Keratinocyte (primary cell): ENCODE measurements at regions not wholly inside any gene's neighbourhood (a gene's known extent, or its start where the extent isn't known, plus 50 kb on each side); places are given as distances from the start of the nearest gene placed in this dataset.

Experiments used
- DNase-seq: peaks from one replicate; pipeline ENCODE4 v3.0.0-alpha.2; 2011; ENCODE audit warnings: low read depth, missing footprints, low spot score
- FAIRE-seq: peaks from 2 replicates; lab custom pipeline; 2011; peaks lifted over from hg19 to GRCh38; lab: Jason Lieb, UNC
- H2AFZ ChIP-seq: 2 replicates; pipeline ENCODE4 v1.6.0; 2012; ENCODE audit warnings: low read length, control low read depth, inconsistent platforms; ENCODE audit not compliant: control insufficient read depth
- H3K27ac ChIP-seq: 2 replicates; pipeline ENCODE4 v1.5.1; 2011; ENCODE audit warnings: low read length; ENCODE audit not compliant: control insufficient read depth, insufficient read depth
- H3K27me3 ChIP-seq: 3 replicates; pipeline ENCODE4 v1.6.0; 2011; ENCODE audit warnings: low read length; ENCODE audit not compliant: control insufficient read depth, insufficient read depth; ENCODE audit errors: extremely low read depth
- H3K36me3 ChIP-seq, 2 experiments: 2 replicates in 1 of 2; 3 replicates in 1 of 2; pipeline ENCODE4 v1.5.1; 2011; ENCODE audit warnings: low read length in 2 of 2, mild to moderate bottlenecking in 1 of 2; ENCODE audit not compliant: control insufficient read depth in 2 of 2, insufficient read depth in 2 of 2; ENCODE audit errors: extremely low read depth in 1 of 2
- H3K4me1 ChIP-seq: 3 replicates; pipeline ENCODE4 v1.5.1; 2011; ENCODE audit warnings: low read length; ENCODE audit not compliant: control insufficient read depth, insufficient read depth; ENCODE audit errors: extremely low read depth
- H3K4me2 ChIP-seq: 3 replicates; pipeline ENCODE4 v1.6.0; 2011; ENCODE audit warnings: low read depth, low read length; ENCODE audit not compliant: control insufficient read depth, insufficient read depth; ENCODE audit errors: extremely low read depth
- H3K4me3 ChIP-seq, 3 experiments: fragments of 200-600 bp in 1 of 3; sonication (generic) in 1 of 3; 2 replicates in 2 of 3; 3 replicates in 1 of 3; pipeline ENCODE4 v1.5.1; 2011 to 2016; ENCODE audit warnings: low read length in 3 of 3, mild to moderate bottlenecking in 3 of 3, control low read depth in 2 of 3, inconsistent platforms in 1 of 3, low read depth in 1 of 3, mixed read lengths in 1 of 3, mixed run types in 1 of 3, moderate library complexity in 1 of 3; ENCODE audit not compliant: control insufficient read depth in 2 of 3, insufficient read depth in 2 of 3; ENCODE audit errors: extremely low read depth in 1 of 3
- H3K79me2 ChIP-seq: 2 replicates; pipeline ENCODE4 v1.6.0; 2012; ENCODE audit warnings: low read length; ENCODE audit not compliant: control insufficient read depth, insufficient read depth
- H3K9ac ChIP-seq: 3 replicates; pipeline ENCODE4 v1.6.0; 2011; ENCODE audit warnings: low read length; ENCODE audit not compliant: control insufficient read depth, insufficient read depth; ENCODE audit errors: extremely low read depth
- H3K9me1 ChIP-seq: 3 replicates; pipeline ENCODE4 v1.6.0; 2011; ENCODE audit warnings: low read length; ENCODE audit not compliant: control insufficient read depth, insufficient read depth; ENCODE audit errors: extremely low read depth
- H3K9me3 ChIP-seq: 2 replicates; pipeline ENCODE4 v1.5.1; 2012; ENCODE audit warnings: low read depth, low read length; ENCODE audit not compliant: control insufficient read depth
- H4K20me1 ChIP-seq: 3 replicates; pipeline ENCODE4 v1.6.0; 2011; ENCODE audit warnings: low read length; ENCODE audit not compliant: control insufficient read depth, insufficient read depth; ENCODE audit errors: extremely low read depth
- EZH2 ChIP-seq: IDR thresholded peaks from one replicate; pipeline ENCODE4 v1.6.1; 2012; ENCODE audit warnings: inconsistent platforms, mild to moderate bottlenecking, low read length, moderate library complexity
- dilution Hi-C: fragments of 300-500 bp; cut with MboI; formaldehyde crosslinking; loops from one replicate; pipeline ENCODE4 v1.7.0; 2020; ENCODE audit warnings: low sequenced_read_pairs; ENCODE audit not compliant: extremely low pct_ligation_motif_present
- TF ChIP-seq, protein P1 (sequence below), 3 experiments: IDR thresholded peaks in 1 of 3; conservative IDR thresholded peaks in 1 of 3; optimal IDR thresholded peaks in 1 of 3; 2 replicates in 2 of 3; 3 replicates in 1 of 3; pipeline versions ENCODE3 to v1.5.1; 2011; ENCODE audit warnings: low read length in 3 of 3, mild to moderate bottlenecking in 3 of 3, moderate library complexity in 2 of 3, control low read depth in 1 of 3, inconsistent platforms in 1 of 3; ENCODE audit not compliant: insufficient read depth in 2 of 3; ENCODE audit errors: extremely low read depth in 1 of 3

DNA sequence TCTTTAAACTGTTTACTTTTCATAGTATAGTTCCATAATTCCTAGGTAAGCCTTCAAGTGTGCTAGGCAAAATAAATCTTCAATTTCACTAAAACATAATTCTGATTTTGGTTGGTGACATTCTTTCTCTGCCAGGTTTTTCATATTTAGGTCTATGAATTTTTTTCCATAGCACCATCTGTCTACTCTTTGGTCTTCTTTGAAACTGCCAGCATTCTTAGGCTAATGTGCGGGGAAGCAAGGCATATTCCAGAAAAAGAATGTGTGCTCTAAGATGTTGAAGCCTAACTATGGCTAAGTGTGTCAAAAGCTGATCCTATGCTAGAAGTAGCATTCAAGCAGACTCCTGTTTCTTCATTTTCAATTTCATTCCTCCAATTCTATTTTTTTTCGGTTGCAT, 213.9 kb upstream of the C11orf87 start:
- Histone ChIP-seq H3K9me1 (no peaks in the 10 kb centered on the region), H3K36me3 (no peaks in the 10 kb centered on the region), H3K27me3 (no peaks in the 10 kb centered on the region), H3K79me2 (no peaks in the 10 kb centered on the region), H3K27ac (no peak overlapping the region), H3K4me3 (no peak overlapping the region), H3K4me1 (no peaks in the 10 kb centered on the region), H3K9me3 (no peaks in the 10 kb centered on the region), H3K4me2 (no peak overlapping the region), H2AFZ (no peak overlapping the region), H4K20me1 (no peaks in the 10 kb centered on the region), H3K9ac (no peak overlapping the region)
- no peak for TF ChIP-seq EZH2
- TF ChIP-seq, protein P1, sequence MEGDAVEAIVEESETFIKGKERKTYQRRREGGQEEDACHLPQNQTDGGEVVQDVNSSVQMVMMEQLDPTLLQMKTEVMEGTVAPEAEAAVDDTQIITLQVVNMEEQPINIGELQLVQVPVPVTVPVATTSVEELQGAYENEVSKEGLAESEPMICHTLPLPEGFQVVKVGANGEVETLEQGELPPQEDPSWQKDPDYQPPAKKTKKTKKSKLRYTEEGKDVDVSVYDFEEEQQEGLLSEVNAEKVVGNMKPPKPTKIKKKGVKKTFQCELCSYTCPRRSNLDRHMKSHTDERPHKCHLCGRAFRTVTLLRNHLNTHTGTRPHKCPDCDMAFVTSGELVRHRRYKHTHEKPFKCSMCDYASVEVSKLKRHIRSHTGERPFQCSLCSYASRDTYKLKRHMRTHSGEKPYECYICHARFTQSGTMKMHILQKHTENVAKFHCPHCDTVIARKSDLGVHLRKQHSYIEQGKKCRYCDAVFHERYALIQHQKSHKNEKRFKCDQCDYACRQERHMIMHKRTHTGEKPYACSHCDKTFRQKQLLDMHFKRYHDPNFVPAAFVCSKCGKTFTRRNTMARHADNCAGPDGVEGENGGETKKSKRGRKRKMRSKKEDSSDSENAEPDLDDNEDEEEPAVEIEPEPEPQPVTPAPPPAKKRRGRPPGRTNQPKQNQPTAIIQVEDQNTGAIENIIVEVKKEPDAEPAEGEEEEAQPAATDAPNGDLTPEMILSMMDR (optimal IDR thresholded peaks at IDR 0.05 in 1 of 3, IDR thresholded peaks at IDR 0.05 in 1 of 3, conservative IDR thresholded peaks at IDR 0.05 in 1 of 3; ENCODE audit: extremely low read depth in 1 of 3, insufficient read depth in 2 of 3, low read length in 3 of 3), result no peak
- DNase-seq, result no peak
- dilution Hi-C loops, result no loop called here
- no peak for FAIRE-seq

DNA sequence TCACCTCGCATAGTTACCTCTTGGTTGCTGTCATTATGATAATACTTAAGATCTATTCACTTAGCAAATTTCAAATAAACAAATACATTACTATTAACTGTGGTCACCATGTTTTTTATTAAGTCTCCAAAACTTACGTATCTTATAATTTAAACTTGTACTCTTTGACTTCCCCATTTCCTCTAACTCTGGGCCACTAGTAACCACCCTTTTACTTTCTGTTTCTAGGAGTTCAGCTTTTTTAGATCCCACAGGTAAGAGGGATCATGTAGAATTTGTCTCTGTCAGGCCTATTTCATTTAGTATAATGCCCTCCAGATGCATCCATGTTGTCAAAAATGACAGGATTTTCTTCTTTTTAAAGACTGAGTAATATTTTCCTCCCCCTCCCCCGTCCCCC, 212.4 kb upstream of the C11orf87 start:
- no peaks in the 10 kb centered on the region for H3K9me1 ChIP-seq
- no peak overlapping the region for H3K4me2 ChIP-seq
- no peaks in the 10 kb centered on the region for H3K79me2 ChIP-seq
- H3K9me3 ChIP-seq, result no peaks in the 10 kb centered on the region
- no peaks in the 10 kb centered on the region for H4K20me1 ChIP-seq
- H3K27me3 ChIP-seq, result no peaks in the 10 kb centered on the region
- FAIRE-seq (no peak), DNase-seq (no peak)
- H3K4me3 ChIP-seq, result no peak overlapping the region
- H3K4me1 ChIP-seq, result no peaks in the 10 kb centered on the region
- dilution Hi-C loops, result no loop called here
- no peak for TF ChIP-seq EZH2
- TF ChIP-seq, protein P1 (optimal IDR thresholded peaks at IDR 0.05 in 1 of 3, IDR thresholded peaks at IDR 0.05 in 1 of 3, conservative IDR thresholded peaks at IDR 0.05 in 1 of 3; ENCODE audit: extremely low read depth in 1 of 3, insufficient read depth in 2 of 3, low read length in 3 of 3), result no peak
- no peaks in the 10 kb centered on the region for H3K36me3 ChIP-seq
- H3K27ac ChIP-seq, result no peak overlapping the region
- no peak overlapping the region for H3K9ac ChIP-seq
- no peak overlapping the region for H2AFZ ChIP-seq
